Endothelial cell of umbilical vein (primary cell): ENCODE measurements at regions not wholly inside any gene's neighbourhood (a gene's known extent, or its start where the extent isn't known, plus 50 kb on each side); places are given as distances from the start of the nearest gene placed in this dataset.

Source experiments
- EZH2 ChIP-seq: IDR thresholded peaks from 2 replicates; pipeline ENCODE4 v1.6.1; 2012; ENCODE audit warnings: borderline replicate concordance, low read depth, mild to moderate bottlenecking, moderate library complexity, low read length, inconsistent platforms; ENCODE audit not compliant: severe bottlenecking
- FOS ChIP-seq: IDR thresholded peaks from 2 replicates; pipeline ENCODE4 v1.6.1; 2011; ENCODE audit warnings: mild to moderate bottlenecking, low read length, moderate library complexity, borderline replicate concordance; ENCODE audit not compliant: insufficient read depth
- GATA2 ChIP-seq: IDR thresholded peaks from 2 replicates; pipeline ENCODE4 v1.7.0; 2011; ENCODE audit warnings: low read depth, mild to moderate bottlenecking, moderate library complexity, mixed read lengths, low read length; ENCODE audit not compliant: insufficient read length, insufficient read depth
- JUN ChIP-seq: IDR thresholded peaks from 2 replicates; pipeline ENCODE4 v1.6.1; 2011; ENCODE audit warnings: borderline replicate concordance, low read depth; ENCODE audit not compliant: insufficient read length, insufficient read depth
- MYC ChIP-seq: IDR thresholded peaks from one replicate; pipeline ENCODE4 v1.6.1; 2011; ENCODE audit warnings: mild to moderate bottlenecking, low read depth, low read length
- POLR2A ChIP-seq: IDR thresholded peaks from 2 replicates; pipeline ENCODE4 v1.6.1; 2012; ENCODE audit warnings: low read depth, mild to moderate bottlenecking, control low read depth, low read length
- POLR2AphosphoS5 ChIP-seq: IDR thresholded peaks from 2 replicates; pipeline ENCODE4 v1.6.1; 2012; ENCODE audit warnings: low read depth, mild to moderate bottlenecking, control low read depth, low read length, moderate library complexity; ENCODE audit not compliant: insufficient read depth
- TF ChIP-seq, protein P1 (sequence below), 2 donors: IDR thresholded peaks; 1 replicate in 1 of 2; 2 replicates in 1 of 2; pipeline ENCODE4 v1.5.1; 2011; ENCODE audit warnings: low read length in 2 of 2, mild to moderate bottlenecking in 2 of 2, moderate library complexity in 2 of 2, control low read depth in 1 of 2, inconsistent platforms in 1 of 2, low read depth in 1 of 2; ENCODE audit not compliant: insufficient read depth in 1 of 2; ENCODE audit errors: extremely low read depth in 1 of 2
- TF ChIP-seq, protein P2 (sequence below): IDR thresholded peaks from 2 replicates; pipeline ENCODE4 v1.6.1; 2011; ENCODE audit not compliant: insufficient read depth, insufficient read length

DNA sequence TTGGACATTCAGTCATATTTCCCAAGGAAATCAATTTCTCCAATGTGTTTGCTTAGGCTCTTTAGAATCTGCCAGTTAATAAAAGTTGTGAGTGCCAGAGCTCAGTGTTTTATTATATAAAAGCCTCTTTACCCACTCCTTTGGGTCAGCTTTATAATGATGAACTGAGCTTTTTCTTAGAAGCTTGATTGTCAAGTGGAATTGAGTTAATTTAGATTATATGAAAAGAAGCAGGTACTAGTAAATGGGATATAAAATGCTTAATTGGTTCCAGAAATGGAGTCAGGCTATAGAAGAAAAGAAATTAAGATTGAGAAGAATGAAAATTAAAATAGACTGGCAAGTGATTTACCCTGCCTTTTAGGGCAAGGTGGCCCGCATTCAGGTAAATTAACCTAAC, 363.2 kb downstream of the SLITRK6 start:
- TF ChIP-seq, protein P1, sequence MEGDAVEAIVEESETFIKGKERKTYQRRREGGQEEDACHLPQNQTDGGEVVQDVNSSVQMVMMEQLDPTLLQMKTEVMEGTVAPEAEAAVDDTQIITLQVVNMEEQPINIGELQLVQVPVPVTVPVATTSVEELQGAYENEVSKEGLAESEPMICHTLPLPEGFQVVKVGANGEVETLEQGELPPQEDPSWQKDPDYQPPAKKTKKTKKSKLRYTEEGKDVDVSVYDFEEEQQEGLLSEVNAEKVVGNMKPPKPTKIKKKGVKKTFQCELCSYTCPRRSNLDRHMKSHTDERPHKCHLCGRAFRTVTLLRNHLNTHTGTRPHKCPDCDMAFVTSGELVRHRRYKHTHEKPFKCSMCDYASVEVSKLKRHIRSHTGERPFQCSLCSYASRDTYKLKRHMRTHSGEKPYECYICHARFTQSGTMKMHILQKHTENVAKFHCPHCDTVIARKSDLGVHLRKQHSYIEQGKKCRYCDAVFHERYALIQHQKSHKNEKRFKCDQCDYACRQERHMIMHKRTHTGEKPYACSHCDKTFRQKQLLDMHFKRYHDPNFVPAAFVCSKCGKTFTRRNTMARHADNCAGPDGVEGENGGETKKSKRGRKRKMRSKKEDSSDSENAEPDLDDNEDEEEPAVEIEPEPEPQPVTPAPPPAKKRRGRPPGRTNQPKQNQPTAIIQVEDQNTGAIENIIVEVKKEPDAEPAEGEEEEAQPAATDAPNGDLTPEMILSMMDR (IDR thresholded peaks at IDR 0.05; ENCODE audit: extremely low read depth in 1 of 2, insufficient read depth in 1 of 2, low read depth in 1 of 2, low read length in 2 of 2) = no peak
- no peak for TF ChIP-seq POLR2AphosphoS5
- no peak for TF ChIP-seq EZH2
- TF ChIP-seq GATA2 = no peak
- TF ChIP-seq POLR2A = no peak
- no peak for TF ChIP-seq JUN
- no peak for TF ChIP-seq MYC
- TF ChIP-seq, protein P2, sequence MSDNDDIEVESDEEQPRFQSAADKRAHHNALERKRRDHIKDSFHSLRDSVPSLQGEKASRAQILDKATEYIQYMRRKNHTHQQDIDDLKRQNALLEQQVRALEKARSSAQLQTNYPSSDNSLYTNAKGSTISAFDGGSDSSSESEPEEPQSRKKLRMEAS = no peak
- no peak for TF ChIP-seq FOS
